Osteocyte (in vitro differentiated cells): ENCODE measurements at regions not wholly inside any gene's neighbourhood (a gene's known extent, or its start where the extent isn't known, plus 50 kb on each side); places are given as distances from the start of the nearest gene placed in this dataset.

Experiments used
- DNase-seq: peaks from one replicate; pipeline ENCODE4 v3.0.0; 2021; ENCODE audit warnings: mixed read lengths; ENCODE audit not compliant: unreplicated experiment; ENCODE audit errors: extremely low spot score
- H3K27ac Mint-ChIP-seq: one replicate; pipeline ENCODE4 v1.8.0; 2021; ENCODE audit warnings: mild to moderate bottlenecking, mixed read lengths; ENCODE audit not compliant: unreplicated experiment
- H3K27me3 Mint-ChIP-seq: one replicate; pipeline ENCODE4 v1.8.0; 2021; ENCODE audit warnings: mixed read lengths; ENCODE audit not compliant: unreplicated experiment
- H3K36me3 Mint-ChIP-seq: one replicate; pipeline ENCODE4 v1.8.0; 2021; ENCODE audit warnings: mixed read lengths; ENCODE audit not compliant: unreplicated experiment
- H3K4me1 Mint-ChIP-seq: one replicate; pipeline ENCODE4 v1.8.0; 2021; ENCODE audit warnings: mixed read lengths; ENCODE audit not compliant: unreplicated experiment
- H3K4me3 Mint-ChIP-seq: one replicate; pipeline ENCODE4 v1.8.0; 2021; ENCODE audit warnings: mild to moderate bottlenecking, moderate library complexity, mixed read lengths; ENCODE audit not compliant: unreplicated experiment
- H3K9me3 Mint-ChIP-seq: one replicate; pipeline ENCODE4 v1.8.0; 2021; ENCODE audit warnings: mixed read lengths; ENCODE audit not compliant: unreplicated experiment
- CTCF ChIP-seq: fragments of 200-600 bp; sonication (generic); IDR thresholded peaks from 2 replicates; pipeline ENCODE4 v1.5.0; 2021; ENCODE audit warnings: antibody characterized with exemption, mild to moderate bottlenecking, moderate library complexity

- no peak overlapping the region for H3K4me3 Mint-ChIP-seq
- H3K27ac Mint-ChIP-seq = no peak overlapping the region
- no peaks in the 10 kb centered on the region for H3K27me3 Mint-ChIP-seq
- no peak for DNase-seq
- peaks cover 2% of the 10 kb centered on the region for H3K4me1 Mint-ChIP-seq
- no peaks in the 10 kb centered on the region for H3K9me3 Mint-ChIP-seq
- no peak for TF ChIP-seq CTCF
- no peaks in the 10 kb centered on the region for H3K36me3 Mint-ChIP-seq
Observed at GRCh38 chr5:35316611-35317274, 86.5 kb upstream of the PRLR start.

DNA sequence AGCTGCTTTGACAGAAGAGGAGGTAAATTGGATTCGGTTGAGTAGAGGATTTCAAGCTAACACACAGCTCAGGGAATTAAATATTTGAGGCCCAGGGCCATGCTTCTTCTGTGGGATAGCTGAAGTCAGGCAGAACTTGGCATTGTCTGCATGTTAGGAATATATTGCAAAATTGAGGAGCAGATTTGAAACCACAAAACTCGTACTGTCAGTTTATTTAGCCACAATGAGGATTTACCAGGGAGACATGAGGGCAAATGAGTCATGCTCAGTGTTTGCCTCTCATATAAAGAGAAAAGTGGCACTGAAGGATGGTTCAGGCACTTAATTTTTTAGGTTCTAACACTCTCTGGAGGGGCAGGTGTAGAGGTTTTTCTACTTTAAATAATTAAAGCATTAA lies 83.0 kb upstream of the PRLR start:
- H3K4me1 Mint-ChIP-seq = no peaks in the 10 kb centered on the region
- no peak overlapping the region for H3K4me3 Mint-ChIP-seq

DNA sequence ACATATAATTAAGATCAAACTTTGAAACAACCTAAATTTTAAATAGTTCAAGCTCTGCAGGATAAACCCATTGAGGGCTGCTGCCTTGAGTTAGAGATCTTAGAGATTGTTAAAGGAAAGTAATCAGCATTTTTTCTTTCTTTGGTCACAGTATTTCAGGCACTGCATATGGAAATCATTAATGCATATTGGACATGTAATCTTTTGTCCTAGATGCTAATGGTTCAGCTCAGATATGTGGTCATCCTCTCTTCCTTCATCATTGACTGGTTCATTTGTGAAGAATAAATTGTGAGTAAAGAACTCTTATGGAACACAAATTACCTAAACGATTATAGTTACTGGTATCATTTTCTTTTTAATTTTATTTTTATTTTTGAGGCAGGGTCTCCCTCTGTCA lies 82.0 kb upstream of the PRLR start:
- no peaks in the 10 kb centered on the region for H3K4me1 Mint-ChIP-seq
- TF ChIP-seq CTCF = no peak
- H3K9me3 Mint-ChIP-seq = no peaks in the 10 kb centered on the region
- no peak for DNase-seq
- no peaks in the 10 kb centered on the region for H3K36me3 Mint-ChIP-seq
- no peak overlapping the region for H3K27ac Mint-ChIP-seq
- H3K27me3 Mint-ChIP-seq = no peaks in the 10 kb centered on the region
- H3K4me3 Mint-ChIP-seq = no peak overlapping the region

More for the DNA sequence above, 83.0 kb upstream of the PRLR start:
- Mint-ChIP-seq H3K36me3 (no peaks in the 10 kb centered on the region), H3K27ac (no peak overlapping the region), H3K27me3 (no peaks in the 10 kb centered on the region), H3K9me3 (no peaks in the 10 kb centered on the region)
- no peak for TF ChIP-seq CTCF
- no peak for DNase-seq

DNA sequence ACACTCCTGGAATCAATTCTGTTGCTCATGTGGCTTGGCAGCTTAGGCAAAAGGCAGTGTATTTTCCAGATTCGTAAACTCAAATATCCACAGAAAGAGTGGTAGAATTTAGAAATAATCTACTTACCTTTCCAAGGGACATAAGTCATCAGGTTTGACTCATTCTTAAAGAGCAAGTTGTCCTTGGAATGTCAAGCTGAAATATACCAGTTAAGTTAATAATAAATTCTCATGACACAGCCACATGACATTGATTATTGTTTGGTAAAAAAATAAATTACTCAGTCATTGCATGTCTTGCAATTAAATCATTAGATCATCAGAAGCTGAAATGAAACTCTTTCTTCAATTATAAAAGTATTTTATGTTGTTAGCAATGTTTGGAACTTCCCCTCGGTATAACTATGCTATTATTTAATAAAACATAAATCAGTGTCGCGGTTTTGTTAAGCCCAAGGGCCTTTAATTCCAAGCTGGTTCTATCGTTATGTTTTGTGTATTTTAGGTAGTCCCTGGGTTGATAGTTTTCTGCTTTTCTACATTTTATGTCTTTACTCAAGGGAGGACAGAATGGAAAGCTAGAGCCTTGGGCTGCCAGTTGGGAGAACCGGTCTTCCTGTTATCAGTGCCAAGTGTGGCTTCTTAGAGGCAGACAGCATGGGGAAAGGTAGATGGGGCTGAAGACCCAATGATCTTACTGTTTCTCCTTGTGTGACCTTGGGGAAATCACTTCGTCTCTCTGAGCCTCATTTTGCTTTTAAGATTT lies 79.3 kb upstream of the PRLR start:
- Mint-ChIP-seq H3K4me3 (no peak overlapping the region), H3K27ac (no peak overlapping the region), H3K9me3 (no peaks in the 10 kb centered on the region), H3K36me3 (no peaks in the 10 kb centered on the region), H3K27me3 (no peaks in the 10 kb centered on the region), H3K4me1 (no peaks in the 10 kb centered on the region)
- no peak for DNase-seq
- no peak for TF ChIP-seq CTCF

DNA sequence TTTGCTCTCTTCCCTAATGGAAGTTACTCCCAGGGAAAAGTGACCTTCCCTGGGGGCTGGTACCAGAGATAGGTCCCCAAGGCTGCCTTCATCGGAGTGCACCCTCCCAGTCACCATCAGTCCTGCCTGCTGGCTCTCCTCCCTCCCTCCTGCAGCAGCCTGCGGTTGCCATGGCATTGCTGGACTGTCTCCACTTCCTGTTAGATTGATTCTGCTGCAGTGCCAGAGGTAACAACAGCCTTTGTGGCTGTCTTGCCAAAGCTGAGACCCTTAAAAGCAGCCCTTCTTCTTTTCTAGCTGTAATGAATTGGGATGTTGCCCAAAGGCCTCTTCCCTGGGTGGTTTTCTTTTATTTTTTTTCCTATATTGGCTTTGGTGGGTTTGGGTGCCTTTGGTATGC lies 78.1 kb upstream of the PRLR start:
- no peak overlapping the region for H3K4me3 Mint-ChIP-seq

More for the DNA sequence above, 78.1 kb upstream of the PRLR start:
- no peak for TF ChIP-seq CTCF
- Mint-ChIP-seq H3K9me3 (no peaks in the 10 kb centered on the region), H3K36me3 (no peaks in the 10 kb centered on the region), H3K4me1 (no peaks in the 10 kb centered on the region), H3K27ac (no peak overlapping the region), H3K27me3 (no peaks in the 10 kb centered on the region)
- no peak for DNase-seq
